ENCODE measurements at regions not wholly inside any gene's neighbourhood (a gene's known extent, or its start where the extent isn't known, plus 50 kb on each side); places are given as distances from the start of the nearest gene placed in this dataset.

- no peaks in the 10 kb centered on the region for H4K20me1 ChIP-seq (replicated peaks; ENCODE audit: control insufficient read depth, insufficient read depth, low read length)
- H3K9me3 ChIP-seq (replicated peaks; ENCODE audit: control insufficient read depth, insufficient read depth, low read depth, low read length) = no peaks in the 10 kb centered on the region
- no peak overlapping the region for H2AFZ ChIP-seq (ENCODE audit: low read depth, low read length)
- H3K9me1 ChIP-seq (ENCODE audit: control insufficient read depth, insufficient read depth, low read length) = no peaks in the 10 kb centered on the region
- no TSS peak for BruUV-seq (replicated peaks)
- no peak for DNase-seq (ENCODE audit: extremely low read depth in 1 of 4, low spot score in 3 of 4)
- H3K27ac ChIP-seq (ENCODE audit: extremely low read depth, low read depth, low read length) = no peak overlapping the region
- intact Hi-C loops (cut with micrococcal nuclease) = no loop called here
- no peak for TF ChIP-seq CBFB (CRISPR knock-in tag; IDR thresholded peaks at IDR 0.05)
- no peak overlapping the region for H3K9ac ChIP-seq (ENCODE audit: insufficient read depth in 1 of 2, low read depth in 2 of 2, low read length in 2 of 2)
- no peaks in the 10 kb centered on the region for H3K36me3 ChIP-seq (ENCODE audit: control insufficient read depth, insufficient read depth, low read length)
- H3K4me3 ChIP-seq = no peak overlapping the region
- FAIRE-seq = no peak
- CTCF ChIA-PET (ENCODE audit: low intra/inter-chr PET ratio) = no interaction called here
- in situ Hi-C loops (cut with MboI) = no loop called here
- no peak for ATAC-seq
- POLR2A ChIA-PET = no interaction called here
- no peaks in the 10 kb centered on the region for H3K27me3 ChIP-seq (ENCODE audit: control insufficient read depth in 2 of 2, insufficient read depth in 2 of 2, low read length in 2 of 2)
- H3K4me2 ChIP-seq (ENCODE audit: insufficient read depth, low read length) = no peak overlapping the region
- WGBS (ENCODE audit: insufficient coverage, low coverage, missing lambda C conversion rate) = 0% methylated on average over 3 of the region's 3 CpGs
- H3K4me1 ChIP-seq (replicated peaks in 1 of 2; ENCODE audit: control insufficient read depth in 2 of 2, insufficient read depth in 2 of 2, low read length in 2 of 2) = no peaks in the 10 kb centered on the region
- no peaks in the 10 kb centered on the region for H3K79me2 ChIP-seq (ENCODE audit: control insufficient read depth, insufficient read depth, low read length)
Measured at GRCh38 chr11:104619751-104620150, 278.5 kb downstream of the CASP12 start.

- FAIRE-seq = no peak
- ChIA-PET POLR2A (no interaction called here), CTCF (ENCODE audit: low intra/inter-chr PET ratio) (no interaction called here)
- H3K9me3 ChIP-seq (replicated peaks; ENCODE audit: control insufficient read depth, insufficient read depth, low read depth, low read length) = no peaks in the 10 kb centered on the region
- H3K36me3 ChIP-seq (ENCODE audit: control insufficient read depth, insufficient read depth, low read length) = no peaks in the 10 kb centered on the region
- no peaks in the 10 kb centered on the region for H4K20me1 ChIP-seq (replicated peaks; ENCODE audit: control insufficient read depth, insufficient read depth, low read length)
- H3K27ac ChIP-seq (ENCODE audit: extremely low read depth, low read depth, low read length) = no peak overlapping the region
- no peak overlapping the region for H2AFZ ChIP-seq (ENCODE audit: low read depth, low read length)
- DNase-seq (ENCODE audit: extremely low read depth in 1 of 4, low spot score in 3 of 4) = no peak
- intact Hi-C loops (cut with micrococcal nuclease) (no loop called here), in situ Hi-C loops (cut with MboI) (no loop called here)
- 3% methylated on average over 4 of the region's 4 CpGs for WGBS (ENCODE audit: insufficient coverage, low coverage, missing lambda C conversion rate)
- no peaks in the 10 kb centered on the region for H3K4me1 ChIP-seq (replicated peaks in 1 of 2; ENCODE audit: control insufficient read depth in 2 of 2, insufficient read depth in 2 of 2, low read length in 2 of 2)
- H3K9ac ChIP-seq (ENCODE audit: insufficient read depth in 1 of 2, low read depth in 2 of 2, low read length in 2 of 2) = no peak overlapping the region
- no peaks in the 10 kb centered on the region for H3K79me2 ChIP-seq (ENCODE audit: control insufficient read depth, insufficient read depth, low read length)
- no peaks in the 10 kb centered on the region for H3K9me1 ChIP-seq (ENCODE audit: control insufficient read depth, insufficient read depth, low read length)
- ATAC-seq = no peak
- no peak overlapping the region for H3K4me3 ChIP-seq
- BruUV-seq (replicated peaks) = no TSS peak
- no peaks in the 10 kb centered on the region for H3K27me3 ChIP-seq (ENCODE audit: control insufficient read depth in 2 of 2, insufficient read depth in 2 of 2, low read length in 2 of 2)
- no peak overlapping the region for H3K4me2 ChIP-seq (ENCODE audit: insufficient read depth, low read length)
- TF ChIP-seq MTA1 (IDR thresholded peaks at IDR 0.05; ENCODE audit: borderline replicate concordance) (no peak), IFI16 (CRISPR knock-in tag; IDR thresholded peaks at IDR 0.05) (no peak), MBD2 (IDR thresholded peaks at IDR 0.05; ENCODE audit: borderline replicate concordance, low read depth) (no peak), NELFE (IDR thresholded peaks at IDR 0.05; ENCODE audit: insufficient read depth, insufficient read length) (no peak), YBX1 (IDR thresholded peaks at IDR 0.05) (no peak), WHSC1 (IDR thresholded peaks at IDR 0.05; ENCODE audit: low read length) (no peak), MEF2A (IDR thresholded peaks at IDR 0.05; ENCODE audit: control insufficient read depth, low read depth, low read length) (no peak)
- TF ChIP-seq, protein P1, sequence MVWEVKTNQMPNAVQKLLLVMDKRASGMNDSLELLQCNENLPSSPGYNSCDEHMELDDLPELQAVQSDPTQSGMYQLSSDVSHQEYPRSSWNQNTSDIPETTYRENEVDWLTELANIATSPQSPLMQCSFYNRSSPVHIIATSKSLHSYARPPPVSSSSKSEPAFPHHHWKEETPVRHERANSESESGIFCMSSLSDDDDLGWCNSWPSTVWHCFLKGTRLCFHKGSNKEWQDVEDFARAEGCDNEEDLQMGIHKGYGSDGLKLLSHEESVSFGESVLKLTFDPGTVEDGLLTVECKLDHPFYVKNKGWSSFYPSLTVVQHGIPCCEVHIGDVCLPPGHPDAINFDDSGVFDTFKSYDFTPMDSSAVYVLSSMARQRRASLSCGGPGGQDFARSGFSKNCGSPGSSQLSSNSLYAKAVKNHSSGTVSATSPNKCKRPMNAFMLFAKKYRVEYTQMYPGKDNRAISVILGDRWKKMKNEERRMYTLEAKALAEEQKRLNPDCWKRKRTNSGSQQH (CRISPR knock-in tag; IDR thresholded peaks at IDR 0.05) = no peak
Measured at GRCh38 chr11:104618954-104619353, 279.3 kb downstream of the CASP12 start.

Measured in K562 (cell line).